Activated T-helper 9 cell treated with anti-CD3 and anti-CD28 coated beads, Interleukin-2, amount 50 U/mL, for 16 hours (primary cell): ENCODE measurements at regions not wholly inside any gene's neighbourhood (a gene's known extent, or its start where the extent isn't known, plus 50 kb on each side); places are given as distances from the start of the nearest gene placed in this dataset.

Experiments
- DNase-seq: peaks from one replicate; pipeline ENCODE4 v3.0.0-alpha.2; 2020; ENCODE audit warnings: low read depth

DNA sequence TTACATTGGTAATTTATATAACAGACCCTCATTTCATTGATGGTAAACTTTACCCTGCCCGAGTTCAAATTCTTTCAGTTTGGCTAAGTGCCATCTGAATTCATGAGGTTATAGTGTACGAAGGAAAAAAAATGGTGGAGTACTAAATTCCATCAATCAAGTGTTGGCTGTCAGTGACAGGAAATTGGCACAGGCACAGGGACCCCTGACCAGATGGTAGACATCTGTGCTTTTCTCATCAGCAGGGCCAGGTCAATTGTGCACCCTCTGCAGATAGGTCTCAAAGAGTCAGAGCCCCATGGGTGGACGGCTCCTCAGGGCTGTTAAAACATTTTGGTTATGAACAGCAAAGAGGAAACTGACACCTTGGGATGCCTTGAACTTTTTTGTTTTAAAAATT lies 439.2 kb downstream of the SETBP1 start:
- no peak for DNase-seq

DNA sequence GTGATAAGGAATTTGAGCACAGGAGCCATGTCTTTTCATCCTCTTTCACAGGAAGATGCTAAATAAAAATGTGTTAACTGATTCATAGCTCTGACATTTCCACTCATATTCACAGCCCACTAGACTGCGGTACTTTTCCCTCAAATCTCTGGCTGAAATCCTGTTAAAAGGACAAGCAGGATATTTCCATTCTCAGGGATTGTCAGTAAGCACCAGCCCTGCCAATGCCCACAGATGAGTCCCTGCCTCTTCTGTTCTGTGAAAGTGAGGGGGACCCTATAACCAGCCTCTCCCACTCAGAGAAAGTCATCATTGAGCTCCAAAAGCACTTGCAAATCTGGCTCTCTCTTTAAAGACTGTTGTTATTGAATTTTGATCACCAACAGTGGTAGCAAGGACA lies 440.5 kb downstream of the SETBP1 start:
- DNase-seq: no peak

DNA sequence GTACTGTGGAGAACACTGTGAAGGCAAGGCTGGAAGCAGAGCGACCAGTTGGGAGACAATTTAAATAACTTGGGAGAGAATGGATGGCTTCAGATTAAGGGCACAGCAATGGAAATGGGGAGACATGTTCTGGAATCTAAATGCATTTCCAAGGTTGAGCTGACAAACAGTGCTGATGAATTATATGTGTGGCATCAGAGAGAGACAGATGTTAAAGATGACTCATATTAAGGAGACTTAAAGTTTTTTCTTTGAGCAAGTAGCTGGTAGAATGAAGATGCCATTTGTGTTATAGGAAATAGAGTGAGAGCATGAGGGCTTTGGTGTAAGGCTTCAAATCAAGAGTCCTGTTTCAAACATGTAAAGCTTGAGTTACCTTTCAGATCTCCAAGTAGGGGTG lies 441.8 kb downstream of the SETBP1 start:
- no peak for DNase-seq

DNA sequence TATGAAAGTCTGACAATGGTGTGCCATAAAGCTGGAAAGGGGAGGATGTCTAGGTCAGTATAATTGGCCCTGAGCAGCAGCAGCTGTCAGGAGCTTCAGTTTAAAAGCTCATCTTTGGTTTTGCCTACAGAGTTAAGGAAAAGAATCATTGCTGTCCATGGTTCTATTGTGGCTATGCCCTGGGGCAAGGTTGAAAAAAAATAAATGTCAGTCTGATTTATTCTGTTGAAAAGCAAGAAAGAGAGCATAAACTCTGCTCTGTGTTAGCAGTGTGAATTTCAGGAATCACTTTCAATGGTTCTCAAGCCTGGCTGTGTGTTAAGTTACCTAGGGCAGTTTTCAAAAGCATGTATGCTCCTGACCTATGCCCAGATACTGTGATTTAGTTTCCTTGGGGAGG lies 446.7 kb downstream of the SETBP1 start:
- no peak for DNase-seq

DNA sequence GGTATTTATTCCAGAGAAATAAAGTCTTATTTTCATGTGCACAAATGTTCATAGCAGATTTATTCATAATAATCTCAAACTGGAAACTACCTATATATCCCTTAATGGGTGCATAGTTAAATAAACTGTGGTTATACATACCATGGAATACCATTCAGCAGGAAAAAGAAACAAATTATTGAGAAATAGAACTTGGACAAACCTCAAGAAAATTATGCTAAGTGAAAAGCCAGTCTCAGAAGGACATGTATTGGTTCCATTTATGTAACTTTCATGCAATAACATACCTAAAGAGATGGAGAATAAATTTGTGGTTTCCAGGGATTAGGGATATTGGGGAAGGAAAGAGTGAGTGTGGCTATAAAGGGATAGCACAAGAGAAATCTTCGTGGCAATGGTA lies 452.6 kb downstream of the SETBP1 start:
- DNase-seq: no peak

DNA sequence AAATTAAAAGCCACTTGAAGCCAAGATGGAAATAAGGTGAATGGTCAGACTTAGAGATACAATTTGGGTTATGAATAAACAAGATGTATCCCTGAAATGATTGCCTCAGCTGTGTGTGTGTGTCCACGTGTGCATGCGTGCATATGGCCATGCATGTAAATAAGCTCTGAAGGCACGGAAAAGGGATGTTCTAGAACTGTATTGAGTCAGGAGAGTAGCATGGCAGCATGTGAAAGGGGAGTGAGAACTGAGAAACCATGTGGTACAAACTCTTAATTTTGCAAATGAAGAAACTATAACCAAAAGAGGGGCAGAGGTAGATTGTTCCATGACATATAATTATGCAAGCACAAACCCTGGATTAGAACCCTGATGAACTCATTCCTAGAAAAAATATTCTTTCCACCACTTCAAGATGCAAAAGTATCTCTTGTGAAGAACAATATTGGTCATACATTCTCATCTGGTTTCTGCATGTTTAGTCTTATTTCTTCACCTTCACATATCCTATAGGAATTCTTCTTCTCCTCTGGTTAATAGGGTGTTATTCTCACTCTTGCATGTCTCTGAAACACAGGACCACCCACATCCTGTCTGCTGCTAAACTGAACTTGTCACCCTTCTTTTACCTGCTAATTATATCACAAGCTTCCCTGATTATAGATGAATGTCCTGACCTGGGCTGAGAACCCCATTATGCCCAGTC lies 455.8 kb downstream of the SETBP1 start:
- DNase-seq: no peak

DNA sequence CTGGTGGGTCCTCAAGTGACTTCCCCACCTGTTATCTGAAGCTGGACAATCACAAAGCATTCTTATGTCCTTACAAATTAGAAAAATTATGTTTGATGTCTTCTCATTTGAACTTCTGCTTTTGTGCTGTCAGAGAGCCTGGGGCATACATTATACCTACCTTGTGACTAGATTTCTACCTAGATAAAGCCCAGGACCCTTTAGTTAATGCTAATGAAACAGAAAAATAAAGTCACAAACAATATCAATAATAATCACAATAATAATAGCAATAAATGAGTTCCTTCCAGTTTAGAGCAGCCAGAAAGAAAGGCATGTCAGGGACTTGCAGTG lies 456.4 kb downstream of the SETBP1 start:
- no peak for DNase-seq

DNA sequence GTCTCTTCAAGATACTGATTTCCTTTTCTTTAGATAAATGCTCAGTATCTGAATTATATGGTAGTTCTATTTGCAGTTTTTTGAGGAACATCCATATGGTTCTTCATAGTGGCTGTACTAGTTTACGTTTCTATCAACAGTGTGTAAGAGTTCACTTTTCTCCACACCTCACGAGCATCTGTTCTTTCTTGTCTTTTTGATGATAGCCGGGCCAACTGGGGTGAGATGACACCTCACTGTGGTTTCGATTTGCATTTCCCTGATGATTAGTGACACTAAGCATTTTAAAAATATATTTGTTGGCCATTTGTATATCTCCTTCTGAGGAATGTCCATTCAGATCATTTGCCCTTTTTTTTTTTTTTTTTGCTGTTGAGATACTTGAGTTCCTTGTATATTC lies 458.8 kb downstream of the SETBP1 start:
- no peak for DNase-seq

DNA sequence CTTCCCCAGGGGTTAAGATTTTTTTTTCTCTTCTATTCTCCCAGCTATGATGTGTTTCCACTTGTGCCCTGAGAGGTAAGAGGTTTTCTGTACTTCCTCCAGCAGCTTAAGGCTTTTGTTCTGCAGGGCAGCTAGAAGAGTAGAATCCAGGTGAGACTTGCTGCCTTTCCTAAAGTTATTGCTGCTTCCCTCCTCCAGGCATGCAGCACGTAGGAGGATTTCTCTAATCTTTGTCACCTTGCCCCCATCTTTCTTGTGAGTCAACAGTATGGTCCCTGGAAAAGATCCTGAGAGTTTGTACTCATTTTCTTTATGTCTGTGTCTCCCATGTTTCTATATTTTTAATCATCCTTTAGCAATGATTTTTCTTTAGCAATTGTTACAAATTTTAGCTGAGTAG lies 462.2 kb downstream of the SETBP1 start:
- no peak for DNase-seq

DNA sequence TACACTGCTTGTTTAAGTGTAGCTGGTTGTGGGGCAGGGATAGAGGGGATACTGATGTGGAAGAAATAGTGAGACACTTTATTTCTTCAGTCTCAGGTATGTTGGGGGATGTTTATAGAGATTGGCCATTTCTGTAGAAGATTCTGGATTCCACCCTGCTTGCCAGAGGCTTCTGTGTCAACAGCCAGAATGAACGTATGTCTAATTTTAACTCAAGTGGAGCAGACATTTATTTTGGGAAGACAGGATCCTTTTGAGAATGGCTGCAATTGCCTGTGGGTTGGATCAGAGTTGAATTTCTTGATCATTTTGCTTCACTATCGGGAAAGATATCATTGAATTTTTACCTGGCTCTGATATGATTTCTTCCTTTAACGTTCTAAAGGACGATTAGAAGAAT lies 465.6 kb upstream of the SLC14A2 start:
- no peak for DNase-seq

DNA sequence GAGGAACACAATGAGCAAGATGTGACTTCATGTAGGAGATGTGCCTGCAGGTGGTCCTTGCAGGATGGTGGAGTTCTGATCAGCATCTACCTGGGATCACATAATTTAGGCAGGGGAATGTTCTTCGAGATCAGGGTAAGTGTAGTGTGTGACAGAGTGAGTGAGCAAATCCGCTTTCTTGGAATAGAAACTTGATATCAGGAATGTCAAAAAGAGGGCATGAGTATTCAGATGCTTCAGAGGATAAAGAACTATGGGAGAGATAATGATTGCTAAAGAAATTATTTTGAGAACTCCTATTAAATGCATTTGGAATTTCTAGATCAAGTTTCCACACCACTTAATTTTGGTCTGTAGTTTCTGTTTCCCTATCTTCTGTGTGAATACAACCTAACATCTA lies 463.6 kb upstream of the SLC14A2 start:
- no peak for DNase-seq

DNA sequence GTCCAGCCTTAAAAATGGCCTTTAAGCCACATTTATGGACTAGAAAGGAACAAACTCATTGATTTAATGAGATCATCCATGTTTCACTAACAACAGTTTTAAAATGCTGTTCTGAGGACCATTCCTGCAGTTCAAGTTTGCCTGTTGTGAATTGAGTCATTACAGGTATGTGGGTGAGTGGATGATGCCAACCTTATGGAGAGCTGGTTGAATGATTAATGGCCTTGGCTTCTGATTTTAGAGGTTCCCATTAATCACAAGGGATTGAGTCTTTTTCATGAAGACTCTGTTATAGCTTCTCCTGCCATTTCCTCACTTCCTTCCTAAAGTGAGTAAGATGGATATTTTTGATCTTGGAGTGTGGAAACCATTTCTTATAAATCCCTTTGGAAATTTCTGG lies 459.8 kb upstream of the SLC14A2 start:
- DNase-seq: no peak

DNA sequence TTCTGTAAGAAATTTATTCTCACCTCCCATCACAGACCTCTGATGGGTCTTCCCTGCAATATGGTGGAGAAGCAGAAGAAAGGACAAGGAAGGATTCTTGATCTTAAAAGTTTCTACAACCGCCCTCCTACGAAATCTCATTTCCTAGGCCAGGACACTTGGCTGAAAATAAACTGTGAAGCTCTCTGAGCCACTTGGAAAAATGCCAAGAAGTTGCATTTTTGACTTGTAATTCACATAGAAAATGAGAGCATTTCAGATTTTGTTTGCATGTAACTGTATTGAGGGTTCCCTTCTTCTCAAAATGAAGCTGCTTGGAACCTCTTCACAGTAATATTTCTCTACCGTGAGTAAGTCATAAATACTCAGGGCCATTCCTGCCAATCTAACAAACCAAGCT lies 458.3 kb upstream of the SLC14A2 start:
- no peak for DNase-seq

DNA sequence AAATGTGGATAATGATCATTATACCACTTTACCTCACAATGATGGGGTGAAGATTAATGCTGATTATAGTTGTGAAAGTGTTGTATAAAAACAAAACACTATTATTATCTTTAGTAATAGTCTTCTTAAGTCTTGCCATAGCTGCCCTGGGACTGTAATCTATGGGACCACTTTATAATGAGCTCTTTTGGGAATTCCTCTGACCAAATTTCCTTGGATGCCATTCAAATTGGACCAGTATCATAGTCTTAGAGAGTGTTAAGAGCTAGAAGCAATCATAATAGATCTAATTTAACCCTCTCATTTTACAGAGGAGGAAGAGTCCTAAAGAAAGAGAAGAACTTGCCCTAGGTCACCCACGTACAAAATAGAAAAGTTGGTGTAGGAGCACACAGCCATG lies 457.7 kb upstream of the SLC14A2 start:
- DNase-seq: no peak

DNA sequence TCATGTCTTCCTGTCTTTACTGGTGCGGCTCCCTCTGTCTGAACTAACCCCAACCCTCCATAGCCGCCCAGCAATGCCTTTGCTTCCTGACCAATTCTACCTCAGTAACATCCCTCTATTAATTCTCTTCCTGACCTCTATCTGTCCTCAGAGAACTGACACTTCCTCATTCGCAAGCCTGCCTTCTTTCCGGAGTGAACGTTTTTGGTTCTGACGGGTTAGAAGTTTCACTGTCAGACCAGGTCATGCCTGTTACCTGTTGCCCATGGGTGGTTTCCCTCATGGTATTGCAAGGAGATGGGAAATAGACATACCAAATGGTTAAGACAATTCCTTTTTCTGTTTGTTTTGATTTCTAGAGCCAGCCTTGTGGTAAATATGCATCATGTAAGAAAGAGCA lies 453.4 kb upstream of the SLC14A2 start:
- no peak for DNase-seq

DNA sequence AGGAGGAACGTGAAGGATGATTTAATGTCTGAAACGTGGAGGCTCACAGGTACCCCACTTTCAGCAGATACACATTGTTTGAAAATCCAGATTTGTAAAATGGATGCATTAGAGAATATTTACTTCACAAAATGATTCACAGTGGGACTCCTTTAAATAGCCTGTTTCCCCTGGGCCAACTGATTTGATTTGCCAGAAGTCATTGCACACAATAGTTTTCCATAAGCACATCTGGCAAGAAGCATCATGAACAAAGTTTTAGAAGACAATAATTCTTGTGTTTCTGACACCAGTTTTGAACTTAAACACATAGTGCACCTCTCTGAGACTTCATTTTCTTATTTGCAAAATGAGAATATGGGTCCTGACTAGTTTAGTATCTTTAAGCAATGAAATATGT lies 451.4 kb upstream of the SLC14A2 start:
- DNase-seq: no peak

DNA sequence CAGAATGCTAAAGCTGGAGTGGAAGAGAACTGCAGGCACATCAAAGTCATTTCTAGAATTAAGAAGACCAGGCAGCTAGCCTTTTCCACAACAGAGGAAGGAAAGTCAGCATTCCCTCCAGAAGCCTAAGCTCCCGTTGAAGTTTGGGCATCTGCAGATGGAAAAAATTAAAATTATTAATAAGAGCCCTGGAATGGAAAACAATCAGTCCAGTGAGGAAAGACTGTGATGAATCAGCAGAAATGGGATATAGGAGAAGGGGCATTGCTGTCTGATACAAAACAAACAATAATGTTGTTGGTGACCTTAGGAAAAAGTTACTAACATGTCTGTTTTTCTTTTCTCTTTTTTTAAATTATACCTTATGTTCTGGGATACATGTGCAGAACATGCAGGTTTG lies 450.7 kb upstream of the SLC14A2 start:
- no peak for DNase-seq

DNA sequence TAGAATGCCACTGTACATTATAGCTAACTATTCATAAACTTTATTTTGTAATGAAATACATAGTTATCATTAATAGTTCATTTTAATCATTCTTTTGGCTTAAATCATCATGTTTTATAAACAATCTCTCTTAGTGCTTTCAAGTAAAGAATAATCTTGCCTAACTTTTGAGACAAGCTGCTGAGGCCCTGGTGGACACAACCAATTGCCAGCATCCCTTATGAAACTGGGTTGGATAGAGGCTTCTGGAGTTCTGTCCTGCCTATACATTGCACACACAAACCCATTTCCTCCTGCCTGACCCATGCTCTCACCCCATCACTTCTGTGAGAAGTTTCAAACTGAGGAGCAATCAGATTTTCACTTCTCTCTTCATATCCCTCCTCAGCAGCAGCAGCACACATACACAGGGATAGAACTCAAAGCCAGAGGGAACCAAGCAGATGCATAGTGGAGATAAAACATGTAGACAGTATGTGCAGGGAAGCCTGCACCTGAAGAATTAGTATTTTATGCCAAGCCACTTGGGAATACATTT lies 450.0 kb upstream of the SLC14A2 start:
- DNase-seq: no peak

DNA sequence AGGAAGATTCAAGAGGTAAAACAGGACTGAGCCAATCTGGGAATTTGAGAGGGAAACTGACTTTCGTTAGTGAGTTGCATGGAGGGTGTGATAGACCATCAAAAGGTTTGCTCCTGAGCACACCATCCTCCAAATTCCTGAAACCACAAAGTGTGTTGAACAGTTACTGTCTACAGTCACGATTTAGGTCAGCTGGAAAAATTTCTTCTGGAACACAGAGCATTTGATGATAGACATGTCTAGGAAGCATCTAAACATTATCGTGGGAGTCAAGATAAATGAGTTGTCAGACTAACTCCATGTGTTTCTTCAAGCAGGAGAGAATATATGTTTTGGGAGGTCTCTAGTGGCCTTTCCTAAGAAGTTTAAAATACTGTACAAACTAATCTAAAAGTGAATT lies 449.4 kb upstream of the SLC14A2 start:
- DNase-seq: no peak

DNA sequence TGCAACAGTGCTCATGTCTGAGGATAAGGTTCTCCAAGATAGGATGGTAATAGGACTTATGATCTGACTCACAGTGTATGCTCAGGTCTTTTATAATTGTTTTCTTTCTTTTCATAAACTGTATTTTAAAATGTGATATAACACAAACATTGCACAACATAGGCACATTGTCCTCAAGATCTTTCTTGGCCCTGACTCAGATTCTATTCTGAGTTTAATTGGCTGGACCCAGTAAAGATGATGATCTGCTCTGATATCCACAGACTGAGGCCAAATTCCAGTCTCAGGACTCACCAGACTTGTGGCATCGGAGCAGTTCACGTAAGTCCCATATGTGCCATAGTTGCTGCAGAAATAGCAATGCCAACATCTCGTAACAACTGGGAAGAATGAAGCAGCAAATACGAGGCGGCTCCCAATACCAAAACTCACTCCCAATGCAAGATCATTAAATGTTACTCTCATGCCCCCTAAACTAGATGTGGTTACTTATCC lies 448.9 kb upstream of the SLC14A2 start:
- DNase-seq: no peak

DNA sequence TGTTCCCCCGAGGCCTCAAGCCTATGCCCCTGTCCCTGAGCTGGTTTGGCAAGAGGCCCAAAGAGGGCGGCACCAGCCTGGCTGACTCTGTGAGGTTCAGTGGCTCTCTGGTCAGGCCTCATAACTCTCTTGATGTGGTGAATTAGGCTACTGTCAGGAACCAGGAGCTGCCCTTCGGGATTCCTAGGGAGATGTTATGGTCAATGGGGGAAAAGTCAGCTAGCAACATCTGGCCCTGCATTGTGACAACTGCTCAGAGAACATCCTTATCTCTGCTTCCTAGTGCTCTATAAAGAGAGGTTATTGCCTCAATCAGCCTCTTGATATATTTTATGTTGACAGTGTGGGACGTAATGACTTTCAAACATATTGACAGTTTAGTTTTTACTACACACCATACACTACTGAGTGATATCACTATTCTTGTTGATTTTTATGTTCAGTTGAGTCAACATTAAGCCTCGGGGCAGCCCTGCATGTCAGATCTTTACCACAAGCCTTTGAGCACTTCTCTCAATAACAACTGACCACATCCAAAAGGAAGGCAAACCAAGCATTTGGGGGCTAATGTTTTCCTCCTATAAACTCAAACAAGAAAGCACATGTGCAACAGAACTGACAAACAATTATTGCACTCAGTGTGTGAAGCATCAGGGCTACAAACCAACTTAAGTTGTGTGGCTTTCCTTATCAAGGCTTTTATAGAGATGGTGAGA lies 448.3 kb upstream of the SLC14A2 start:
- no peak for DNase-seq

DNA sequence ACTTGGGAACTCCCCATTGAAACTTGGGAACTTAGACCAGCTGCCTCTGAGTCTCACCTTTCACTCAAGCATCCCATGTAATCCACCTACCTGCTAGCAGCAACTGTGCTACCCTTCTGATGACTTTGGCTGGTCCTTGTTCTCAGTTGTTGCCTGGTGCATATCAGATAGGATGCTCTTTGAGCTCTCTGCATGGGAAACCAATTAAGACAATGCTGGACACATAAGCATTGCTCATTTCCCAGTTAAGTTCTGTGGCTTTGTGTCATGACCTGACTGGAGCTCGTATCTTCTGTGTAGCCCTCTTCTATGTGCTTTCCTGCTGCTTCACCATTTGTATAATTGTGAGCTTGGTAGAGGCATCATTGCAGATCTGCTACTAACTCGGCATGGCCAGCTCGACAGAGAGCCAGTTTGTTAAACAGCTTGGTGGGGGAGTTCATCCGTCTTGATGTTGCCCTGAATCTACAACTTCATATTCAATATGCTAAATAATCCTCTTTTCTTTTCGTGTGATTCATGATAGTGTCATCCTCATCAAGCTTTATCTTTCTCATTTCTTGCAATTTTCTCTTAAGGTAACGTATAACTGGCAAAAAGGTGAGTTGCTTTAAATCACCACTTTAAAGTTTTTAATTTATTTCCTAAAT lies 447.5 kb upstream of the SLC14A2 start:
- DNase-seq: no peak

DNA sequence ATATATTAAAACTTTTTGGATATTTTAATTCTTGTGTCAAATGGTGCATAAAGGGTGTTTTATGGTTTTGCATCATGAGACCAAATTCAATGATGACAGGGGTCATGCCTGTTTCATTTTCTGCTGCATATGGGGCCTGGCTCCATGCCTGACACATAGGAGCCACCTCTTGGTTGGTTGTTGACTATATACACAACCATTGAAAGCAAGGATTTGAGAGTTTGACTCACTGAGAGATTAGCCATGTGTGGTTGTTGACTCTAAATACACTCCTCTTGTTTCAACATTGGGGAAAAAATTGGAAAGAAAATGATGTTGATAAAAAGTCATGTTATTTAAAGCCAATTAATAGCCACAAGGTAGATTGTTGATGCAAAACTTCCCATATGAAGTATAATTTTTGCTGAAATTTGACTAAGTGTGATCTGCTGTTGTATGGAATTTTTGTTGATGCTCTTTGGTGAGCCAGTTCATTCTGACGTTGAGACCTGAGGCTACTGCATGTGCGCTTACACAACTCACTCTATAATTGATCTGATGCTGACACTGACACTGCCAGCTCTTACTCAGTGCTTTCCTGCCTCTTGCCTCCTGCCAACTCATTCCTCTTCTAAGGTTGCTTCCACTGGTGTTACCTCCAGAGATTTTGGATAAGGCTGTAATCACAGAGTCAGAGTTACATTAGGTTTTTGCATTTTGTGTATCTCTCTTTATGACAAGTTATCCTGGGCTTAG lies 446.2 kb upstream of the SLC14A2 start:
- no peak for DNase-seq
